NT2/D1 (cell line): ENCODE measurements at regions not wholly inside any gene's neighbourhood (a gene's known extent, or its start where the extent isn't known, plus 50 kb on each side); places are given as distances from the start of the nearest gene placed in this dataset.

Experiments used
- SUZ12 ChIP-seq: IDR thresholded peaks from 2 replicates; pipeline ENCODE4 v1.6.1; 2011; ENCODE audit not compliant: insufficient read length, insufficient read depth; ENCODE audit errors: extremely low read depth
- YY1 ChIP-seq: IDR thresholded peaks from 2 replicates; pipeline ENCODE4 v1.6.1; 2011; ENCODE audit not compliant: insufficient read length, insufficient read depth
- ZNF274 ChIP-seq: IDR thresholded peaks from 2 replicates; pipeline ENCODE4 v1.6.1; 2011; ENCODE audit warnings: mild to moderate bottlenecking, low read depth, low read length

- TF ChIP-seq SUZ12 (no peak), YY1 (no peak), ZNF274 (no peak)
These were observed 1628.9 kb upstream of the PRMT6 start for GRCh38 chr1:105427543-105427942.
